Heart left ventricle (tissue), 13 donors: ENCODE measurements at regions not wholly inside any gene's neighbourhood (a gene's known extent, or its start where the extent isn't known, plus 50 kb on each side); places are given as distances from the start of the nearest gene placed in this dataset.

Experiments used
- POLR2A ChIP-seq, 2 donors: fragments of 450-650 bp; IDR thresholded peaks; one replicate each; pipeline ENCODE4 v1.6.1; 2017; ENCODE audit warnings: antibody characterized with exemption in 2 of 2, mild to moderate bottlenecking in 2 of 2, moderate library complexity in 2 of 2
- TF ChIP-seq, protein P1 (sequence below), 12 donors: fragments of 200-600 bp; sonication (generic) in 4 of 12; IDR thresholded peaks; one replicate each; pipeline versions ENCODE4 v1.5.0 to v1.8.0; 2018 to 2022; ENCODE audit warnings: antibody characterized with exemption in 12 of 12, mild to moderate bottlenecking in 5 of 12
- donor health status: ischemic (EF 13 %, LVEDD 7.1; RV severe dilation, severe dysfunction).
- donor health status: DM: no; HTN: yes; CAD: no.
- donor health status: DM: no; HTN: no; CAD: no.
- donor health status: ischemic (EF 25% LVEDD 6.9; RV normal size, moderate dysfunction).
- donor health status: ischemic (EF 25% LVEDD 5.7; RV mildly dilated, moderate dysfunction).
- donor health status: ischemic (EF 35%, LVEDD 5.7; RV mildly dilated, moderate dysfunction).
- donor health status: nonischemic (EF 11% LVEDD 7.7; RV severe dilation, severe dysfunction).
- donor health status: DM: yes; HTN: yes; CAD: no.
- donor health status: PGD.
- donor health status: ischemic (EF 29% LVEDD 5.4; RV normal size, mild dysfunction).
- donor health status: nonischemic (EF 23%, LVEDD 6.1; RV moderate dilation, normal function).

DNA sequence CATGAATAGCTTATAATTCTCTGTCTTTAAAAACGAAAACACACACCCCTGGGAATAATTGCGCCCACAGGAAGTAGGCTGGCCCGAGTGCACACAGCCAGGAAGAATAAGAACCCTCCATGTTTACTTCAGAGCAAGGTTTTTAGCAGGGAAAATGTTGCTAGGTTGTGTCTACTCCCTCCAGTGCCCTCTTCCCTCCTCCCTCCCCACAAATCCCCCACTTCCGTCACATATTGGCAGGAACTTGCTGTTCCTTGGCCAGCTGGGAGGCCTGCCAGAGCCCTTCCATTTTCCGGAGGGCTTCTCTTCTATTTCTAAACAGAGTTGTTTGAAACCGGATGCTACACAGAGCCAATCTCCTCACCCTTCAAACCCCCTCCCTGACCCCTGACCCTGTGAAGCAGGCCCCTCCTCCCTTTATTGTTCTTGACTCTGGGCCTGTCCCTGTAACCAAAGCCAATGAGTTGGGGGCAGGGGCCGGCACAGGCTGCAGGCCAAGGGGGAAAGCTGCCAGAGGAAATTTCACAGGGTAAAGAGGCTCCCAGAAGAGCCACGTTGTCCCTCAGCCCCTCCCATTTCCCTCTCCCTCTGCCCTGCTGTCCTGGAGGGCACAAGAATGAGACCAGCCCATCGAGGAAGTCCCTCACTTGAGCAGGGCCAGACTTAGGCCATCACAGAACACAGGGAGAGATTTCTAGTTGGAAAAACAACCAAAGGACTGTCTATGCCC is 49.8 kb upstream of the LGALSL start:
- TF ChIP-seq, protein P1, sequence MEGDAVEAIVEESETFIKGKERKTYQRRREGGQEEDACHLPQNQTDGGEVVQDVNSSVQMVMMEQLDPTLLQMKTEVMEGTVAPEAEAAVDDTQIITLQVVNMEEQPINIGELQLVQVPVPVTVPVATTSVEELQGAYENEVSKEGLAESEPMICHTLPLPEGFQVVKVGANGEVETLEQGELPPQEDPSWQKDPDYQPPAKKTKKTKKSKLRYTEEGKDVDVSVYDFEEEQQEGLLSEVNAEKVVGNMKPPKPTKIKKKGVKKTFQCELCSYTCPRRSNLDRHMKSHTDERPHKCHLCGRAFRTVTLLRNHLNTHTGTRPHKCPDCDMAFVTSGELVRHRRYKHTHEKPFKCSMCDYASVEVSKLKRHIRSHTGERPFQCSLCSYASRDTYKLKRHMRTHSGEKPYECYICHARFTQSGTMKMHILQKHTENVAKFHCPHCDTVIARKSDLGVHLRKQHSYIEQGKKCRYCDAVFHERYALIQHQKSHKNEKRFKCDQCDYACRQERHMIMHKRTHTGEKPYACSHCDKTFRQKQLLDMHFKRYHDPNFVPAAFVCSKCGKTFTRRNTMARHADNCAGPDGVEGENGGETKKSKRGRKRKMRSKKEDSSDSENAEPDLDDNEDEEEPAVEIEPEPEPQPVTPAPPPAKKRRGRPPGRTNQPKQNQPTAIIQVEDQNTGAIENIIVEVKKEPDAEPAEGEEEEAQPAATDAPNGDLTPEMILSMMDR (IDR thresholded peaks at IDR 0.05): no peak
- no peak for TF ChIP-seq POLR2A (IDR thresholded peaks at IDR 0.05)
